ENCODE measurements at regions not wholly inside any gene's neighbourhood (a gene's known extent, or its start where the extent isn't known, plus 50 kb on each side); places are given as distances from the start of the nearest gene placed in this dataset.

DNA sequence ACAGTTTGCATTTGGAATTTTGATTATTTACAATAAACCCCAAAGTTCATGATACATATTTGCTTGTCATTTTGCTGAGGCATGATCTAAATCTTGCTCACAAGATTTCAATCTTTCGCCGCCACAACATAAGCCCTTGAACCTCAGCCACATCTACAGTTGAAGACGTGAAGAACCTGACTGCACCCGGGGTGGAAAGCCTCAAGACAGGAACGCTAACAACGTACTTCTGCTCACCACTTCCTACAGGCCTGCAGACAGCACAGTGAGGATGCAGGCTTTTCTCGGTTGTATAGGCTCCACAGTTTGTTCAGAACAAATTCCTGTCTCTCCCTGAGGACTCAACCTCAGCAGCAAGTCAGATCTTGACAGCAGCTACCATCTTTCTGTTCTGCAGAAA is 393.8 kb upstream of the PRKCQ start:
- no peak for DNase-seq (ENCODE audit: insufficient read length, low spot score)
- TF ChIP-seq, protein P1, sequence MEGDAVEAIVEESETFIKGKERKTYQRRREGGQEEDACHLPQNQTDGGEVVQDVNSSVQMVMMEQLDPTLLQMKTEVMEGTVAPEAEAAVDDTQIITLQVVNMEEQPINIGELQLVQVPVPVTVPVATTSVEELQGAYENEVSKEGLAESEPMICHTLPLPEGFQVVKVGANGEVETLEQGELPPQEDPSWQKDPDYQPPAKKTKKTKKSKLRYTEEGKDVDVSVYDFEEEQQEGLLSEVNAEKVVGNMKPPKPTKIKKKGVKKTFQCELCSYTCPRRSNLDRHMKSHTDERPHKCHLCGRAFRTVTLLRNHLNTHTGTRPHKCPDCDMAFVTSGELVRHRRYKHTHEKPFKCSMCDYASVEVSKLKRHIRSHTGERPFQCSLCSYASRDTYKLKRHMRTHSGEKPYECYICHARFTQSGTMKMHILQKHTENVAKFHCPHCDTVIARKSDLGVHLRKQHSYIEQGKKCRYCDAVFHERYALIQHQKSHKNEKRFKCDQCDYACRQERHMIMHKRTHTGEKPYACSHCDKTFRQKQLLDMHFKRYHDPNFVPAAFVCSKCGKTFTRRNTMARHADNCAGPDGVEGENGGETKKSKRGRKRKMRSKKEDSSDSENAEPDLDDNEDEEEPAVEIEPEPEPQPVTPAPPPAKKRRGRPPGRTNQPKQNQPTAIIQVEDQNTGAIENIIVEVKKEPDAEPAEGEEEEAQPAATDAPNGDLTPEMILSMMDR (IDR thresholded peaks at IDR 0.05; ENCODE audit: insufficient read depth, missing control alignments) = no peak
- FAIRE-seq = no peak

DNA sequence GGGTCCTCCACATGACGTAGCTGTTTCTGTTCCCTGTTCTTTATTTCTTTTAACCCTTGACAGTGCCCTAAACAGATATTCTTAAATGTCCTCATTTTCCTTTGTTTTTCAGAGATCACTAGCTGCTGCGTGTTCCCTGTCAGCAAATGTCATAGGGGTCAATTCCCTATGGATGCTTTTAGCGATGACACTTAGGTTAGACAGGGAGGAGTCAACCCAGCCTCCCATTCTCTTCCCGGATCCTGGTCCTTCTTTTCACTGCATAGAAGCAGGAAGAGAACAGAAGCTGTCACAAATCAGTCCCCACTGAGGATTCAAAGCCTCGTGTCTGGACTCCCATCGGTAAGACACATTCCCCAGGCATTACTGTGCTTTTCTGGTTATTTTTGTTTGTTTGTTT is 392.1 kb upstream of the PRKCQ start:
- TF ChIP-seq, protein P1 (IDR thresholded peaks at IDR 0.05; ENCODE audit: insufficient read depth, missing control alignments) = no peak
- FAIRE-seq (no peak), DNase-seq (ENCODE audit: insufficient read length, low spot score) (no peak)

DNA sequence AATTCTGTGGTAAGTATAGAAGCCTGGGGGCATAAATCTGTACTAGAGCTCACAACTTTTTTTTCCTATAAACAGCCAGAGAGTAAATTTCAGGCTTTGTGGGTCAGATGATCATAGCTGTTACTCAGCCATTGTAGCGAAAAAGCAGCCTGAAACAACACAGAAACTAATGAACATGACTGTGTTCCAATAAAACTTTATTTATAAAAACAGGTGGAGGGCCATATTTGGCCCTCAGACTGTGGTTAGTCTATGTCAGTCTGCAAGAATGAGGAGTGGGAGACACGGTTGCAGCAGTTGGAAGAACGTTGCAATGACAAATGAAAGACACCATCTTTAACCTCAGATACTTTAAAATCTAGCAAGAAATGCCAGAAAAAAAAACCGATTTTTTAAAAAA is 389.6 kb upstream of the PRKCQ start:
- DNase-seq (ENCODE audit: insufficient read length, low spot score) (no peak), FAIRE-seq (no peak)
- TF ChIP-seq, protein P1 (IDR thresholded peaks at IDR 0.05; ENCODE audit: insufficient read depth, missing control alignments) = no peak

- FAIRE-seq = no peak
- TF ChIP-seq, protein P1 (IDR thresholded peaks at IDR 0.05; ENCODE audit: insufficient read depth, missing control alignments) = no peak
- no peak for DNase-seq (ENCODE audit: insufficient read length, low spot score)
These were observed 384.5 kb upstream of the PRKCQ start for GRCh38 chr10:6964543-6964942.

DNA sequence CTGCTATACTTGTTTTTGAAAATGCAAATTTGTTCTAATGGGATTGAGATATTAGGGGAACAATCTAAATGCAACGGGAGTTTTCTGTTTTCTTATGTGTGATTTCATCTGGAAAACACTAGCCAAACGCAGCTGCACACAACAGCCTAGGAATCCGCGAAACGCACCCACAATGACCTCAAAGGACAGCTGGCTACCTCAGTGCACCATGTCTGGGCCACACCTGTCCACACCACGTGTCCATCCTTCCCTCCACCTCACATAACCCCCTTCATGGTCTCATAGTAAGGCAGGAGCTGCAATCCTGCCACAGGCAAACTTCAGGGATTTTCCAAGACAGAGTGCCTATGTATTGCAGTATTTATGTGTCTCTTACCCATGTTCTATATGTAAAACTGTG is 382.5 kb upstream of the PRKCQ start:
- FAIRE-seq (no peak), DNase-seq (ENCODE audit: insufficient read length, low spot score) (no peak)
- TF ChIP-seq, protein P1 (IDR thresholded peaks at IDR 0.05; ENCODE audit: insufficient read depth, missing control alignments) = no peak

DNA sequence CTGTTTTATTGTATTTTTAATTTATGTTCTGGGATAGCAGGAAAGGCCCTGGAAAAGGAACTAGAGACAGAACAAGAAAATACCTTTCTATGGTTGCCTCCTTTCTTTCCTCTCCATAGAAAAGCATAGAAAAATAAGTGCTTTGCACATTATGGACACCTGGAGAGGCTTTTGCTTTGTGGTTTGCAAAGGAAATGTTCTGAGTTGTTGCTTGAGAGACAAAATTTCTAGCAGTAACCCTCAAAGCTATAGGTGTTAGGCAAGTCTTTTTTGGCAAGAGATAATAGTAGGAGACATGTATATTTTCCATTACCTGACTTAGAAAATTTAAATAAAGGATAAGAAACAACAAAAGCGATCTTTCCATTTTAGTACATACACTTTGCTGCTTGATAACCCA is 378.6 kb upstream of the PRKCQ start:
- FAIRE-seq (no peak), DNase-seq (ENCODE audit: insufficient read length, low spot score) (no peak)
- TF ChIP-seq, protein P1 (IDR thresholded peaks at IDR 0.05; ENCODE audit: insufficient read depth, missing control alignments) = no peak

GRCh38 chr10:6958254-6958653 is 378.2 kb upstream of the PRKCQ start:
- no peak for FAIRE-seq
- no peak for DNase-seq (ENCODE audit: insufficient read length, low spot score)
- TF ChIP-seq, protein P1 (IDR thresholded peaks at IDR 0.05; ENCODE audit: insufficient read depth, missing control alignments) = no peak

All from D721Med (cell line).